Stimulated activated naive B cell treated with anti-CD40 and anti-IgM and Interleukin-4, amounts not matched to agents 10 μg/mL and 1 μg/mL and 100 μg/mL, for 72 hours (primary cell): ENCODE measurements at regions not wholly inside any gene's neighbourhood (a gene's known extent, or its start where the extent isn't known, plus 50 kb on each side); places are given as distances from the start of the nearest gene placed in this dataset.

ENCODE experiments used
- ATAC-seq, 2 donors: fragments of 150-1000 bp; cut with Tn5 transposase; replicated peaks; 2 replicates each; pipeline ENCODE4 v1.10.0; 2021; ENCODE audit warnings: moderate library complexity in 1 of 2
- DNase-seq: peaks from one replicate; pipeline ENCODE4 v3.0.0; 2021
- H3K27ac Mint-ChIP-seq: one replicate; pipeline ENCODE4 v1.8.0; 2022; ENCODE audit warnings: mild to moderate bottlenecking, mixed read lengths
- H3K27me3 Mint-ChIP-seq, 2 donors: one replicate each; pipeline ENCODE4 v1.8.0; 2022; ENCODE audit warnings: mixed read lengths in 2 of 2
- H3K36me3 Mint-ChIP-seq, 2 donors: one replicate each; pipeline ENCODE4 v1.8.0; 2022; ENCODE audit warnings: mixed read lengths in 2 of 2, mild to moderate bottlenecking in 1 of 2
- H3K4me1 Mint-ChIP-seq, 2 donors: one replicate each; pipeline ENCODE4 v1.8.0; 2022; ENCODE audit warnings: mixed read lengths in 2 of 2, mild to moderate bottlenecking in 1 of 2
- H3K4me3 Mint-ChIP-seq, 2 donors: one replicate each; pipeline ENCODE4 v1.8.0; 2022; ENCODE audit warnings: mild to moderate bottlenecking in 2 of 2, mixed read lengths in 2 of 2, moderate library complexity in 1 of 2
- H3K9me3 Mint-ChIP-seq, 2 donors: one replicate each; pipeline ENCODE4 v1.8.0; 2022; ENCODE audit warnings: mixed read lengths in 2 of 2, mild to moderate bottlenecking in 1 of 2

GRCh38 chr19:29415507-29415906, 110.3 kb upstream of the VSTM2B start:
- H3K4me1 Mint-ChIP-seq = no peaks in the 10 kb centered on the region
- DNase-seq (no peak), ATAC-seq (no peak)
- peaks cover 2 to 4% of the 10 kb centered on the region in 2 donors for H3K9me3 Mint-ChIP-seq
- no peaks in the 10 kb centered on the region for H3K36me3 Mint-ChIP-seq
- H3K27me3 Mint-ChIP-seq = peaks cover 0 to 5% of the 10 kb centered on the region in 2 donors
- no peak overlapping the region for H3K4me3 Mint-ChIP-seq
- H3K27ac Mint-ChIP-seq = no peak overlapping the region

DNA sequence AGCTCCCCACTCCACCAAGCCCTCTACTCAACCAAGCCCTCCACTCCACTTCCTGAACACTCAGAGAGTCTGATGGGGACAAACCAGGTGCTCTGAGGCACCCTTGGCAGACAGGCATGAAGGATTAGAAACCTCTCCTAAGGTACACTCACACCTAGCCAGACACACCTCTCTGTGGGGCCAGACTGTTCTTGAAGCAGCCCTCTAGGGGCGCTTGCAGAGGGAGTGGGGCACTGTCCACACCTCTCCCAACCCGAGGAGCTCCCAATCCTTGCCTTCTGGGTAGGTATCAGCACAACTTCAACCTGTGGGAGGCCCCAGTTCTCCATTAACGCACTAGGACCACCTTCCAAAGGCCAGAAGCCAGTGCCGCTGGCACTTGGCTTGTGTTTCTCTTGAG, 108.7 kb upstream of the VSTM2B start:
- no peak overlapping the region for H3K27ac Mint-ChIP-seq
- H3K9me3 Mint-ChIP-seq = peaks cover 2 to 4% of the 10 kb centered on the region in 2 donors
- no peaks in the 10 kb centered on the region for H3K4me1 Mint-ChIP-seq
- no peak overlapping the region for H3K4me3 Mint-ChIP-seq
- no peak for DNase-seq
- no peaks in the 10 kb centered on the region for H3K36me3 Mint-ChIP-seq
- H3K27me3 Mint-ChIP-seq = no peaks in the 10 kb centered on the region
- ATAC-seq = no peak

DNA sequence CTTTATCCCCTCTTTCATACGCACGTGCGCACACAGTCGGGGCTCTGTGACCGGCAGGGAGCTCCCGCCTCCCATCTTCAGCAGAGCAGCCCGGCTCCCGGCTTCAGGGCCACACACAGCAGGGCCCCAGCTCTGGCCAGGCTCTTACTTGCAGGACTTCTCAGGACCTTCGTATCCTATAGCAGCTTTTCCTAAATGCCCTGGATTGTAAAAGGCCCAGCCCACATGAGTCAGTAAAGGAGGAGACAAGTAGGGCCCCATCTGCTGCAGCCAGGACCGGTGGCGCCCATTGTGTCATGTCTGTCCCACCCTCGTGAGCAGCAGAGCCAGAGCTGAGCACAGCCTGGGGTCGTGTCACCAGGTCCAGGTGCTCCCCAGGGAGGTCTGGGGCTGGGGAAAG, 107.6 kb upstream of the VSTM2B start:
- H3K4me1 Mint-ChIP-seq = no peaks in the 10 kb centered on the region
- DNase-seq (no peak), ATAC-seq (no peak)
- H3K4me3 Mint-ChIP-seq = no peak overlapping the region
- peaks cover 2 to 6% of the 10 kb centered on the region in 2 donors for H3K9me3 Mint-ChIP-seq
- no peaks in the 10 kb centered on the region for H3K27me3 Mint-ChIP-seq
- no peak overlapping the region for H3K27ac Mint-ChIP-seq
- no peaks in the 10 kb centered on the region for H3K36me3 Mint-ChIP-seq

- no peak for DNase-seq
- H3K4me1 Mint-ChIP-seq = no peaks in the 10 kb centered on the region
- H3K27me3 Mint-ChIP-seq = no peaks in the 10 kb centered on the region
- peaks cover 12 to 16% of the 10 kb centered on the region in 2 donors for H3K9me3 Mint-ChIP-seq
- no peak for ATAC-seq
- H3K36me3 Mint-ChIP-seq = no peaks in the 10 kb centered on the region
- H3K27ac Mint-ChIP-seq = no peak overlapping the region
- no peak overlapping the region for H3K4me3 Mint-ChIP-seq
Measured at GRCh38 chr19:29420065-29420464, 105.7 kb upstream of the VSTM2B start.

- no peak for DNase-seq
- H3K4me1 Mint-ChIP-seq = no peaks in the 10 kb centered on the region
- no peaks in the 10 kb centered on the region for H3K36me3 Mint-ChIP-seq
- no peaks in the 10 kb centered on the region for H3K27me3 Mint-ChIP-seq
- H3K9me3 Mint-ChIP-seq = peaks cover 12 to 16% of the 10 kb centered on the region in 2 donors
- H3K27ac Mint-ChIP-seq = no peak overlapping the region
- ATAC-seq = no peak
- no peak overlapping the region for H3K4me3 Mint-ChIP-seq
Measured at GRCh38 chr19:29420482-29421195, 105.2 kb upstream of the VSTM2B start.

- Mint-ChIP-seq H3K4me3 (no peak overlapping the region), H3K27me3 (no peaks in the 10 kb centered on the region), H3K36me3 (no peaks in the 10 kb centered on the region), H3K27ac (no peak overlapping the region), H3K4me1 (no peaks in the 10 kb centered on the region), H3K9me3 (peaks cover 12 to 16% of the 10 kb centered on the region in 2 donors)
- ATAC-seq (no peak), DNase-seq (no peak)
Measured at GRCh38 chr19:29421196-29421545, 104.6 kb upstream of the VSTM2B start.

DNA sequence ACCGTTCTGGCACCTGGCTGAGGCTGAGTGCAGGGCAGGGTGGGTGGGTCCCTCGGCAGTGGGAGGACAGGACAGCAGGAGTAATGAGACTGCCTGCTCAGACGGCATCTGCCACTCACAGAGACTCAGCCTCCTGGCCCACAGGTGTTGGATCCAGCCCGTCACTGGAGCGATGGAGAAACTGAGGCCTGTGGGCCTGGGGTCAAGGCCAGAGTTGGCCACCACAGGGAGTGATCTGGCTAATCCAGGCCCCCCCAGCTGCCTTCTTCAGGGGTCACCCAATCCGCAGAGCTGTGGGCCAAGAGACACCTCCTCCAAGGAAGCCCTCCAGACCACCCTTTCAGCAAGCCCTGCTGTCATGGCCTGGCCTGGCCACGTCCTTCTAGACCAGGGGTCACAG, 103.7 kb upstream of the VSTM2B start:
- H3K4me3 Mint-ChIP-seq = no peak overlapping the region
- H3K36me3 Mint-ChIP-seq = no peaks in the 10 kb centered on the region
- H3K27me3 Mint-ChIP-seq = no peaks in the 10 kb centered on the region
- peaks cover 14 to 16% of the 10 kb centered on the region in 2 donors for H3K9me3 Mint-ChIP-seq
- no peak overlapping the region for H3K27ac Mint-ChIP-seq
- no peaks in the 10 kb centered on the region for H3K4me1 Mint-ChIP-seq
- DNase-seq (no peak), ATAC-seq (no peak)

DNA sequence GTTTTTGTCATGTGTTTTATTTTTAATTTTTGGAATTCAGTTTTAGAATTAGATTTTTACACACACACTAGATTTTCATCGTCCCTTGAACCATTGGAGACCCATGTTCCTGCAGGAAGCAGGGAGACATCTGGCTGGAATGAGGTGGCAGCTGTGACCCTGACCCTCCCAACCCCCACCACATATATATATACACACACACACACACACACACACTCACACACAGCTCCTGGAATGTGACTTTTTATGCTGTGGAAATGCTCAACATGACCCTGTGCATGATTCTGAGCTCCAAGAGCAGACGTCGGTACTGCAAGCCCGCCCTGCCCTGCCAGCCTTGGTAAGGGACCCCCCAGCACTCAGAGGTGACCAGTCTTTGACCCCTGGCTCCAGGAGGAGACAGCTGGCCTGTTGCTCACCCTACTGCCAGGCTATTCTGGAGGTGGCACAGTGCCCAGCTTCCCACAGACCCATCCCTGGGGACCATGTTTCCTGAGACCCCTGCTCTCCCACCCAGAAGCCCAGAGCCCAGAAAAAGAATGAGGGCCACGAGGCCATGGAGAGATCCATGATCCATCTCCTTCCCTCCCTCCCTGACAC, 103.2 kb upstream of the VSTM2B start:
- H3K27me3 Mint-ChIP-seq = no peaks in the 10 kb centered on the region
- DNase-seq (no peak), ATAC-seq (no peak)
- peaks cover 16 to 18% of the 10 kb centered on the region in 2 donors for H3K9me3 Mint-ChIP-seq
- no peak overlapping the region for H3K4me3 Mint-ChIP-seq
- no peaks in the 10 kb centered on the region for H3K4me1 Mint-ChIP-seq
- no peaks in the 10 kb centered on the region for H3K36me3 Mint-ChIP-seq
- H3K27ac Mint-ChIP-seq = no peak overlapping the region

DNA sequence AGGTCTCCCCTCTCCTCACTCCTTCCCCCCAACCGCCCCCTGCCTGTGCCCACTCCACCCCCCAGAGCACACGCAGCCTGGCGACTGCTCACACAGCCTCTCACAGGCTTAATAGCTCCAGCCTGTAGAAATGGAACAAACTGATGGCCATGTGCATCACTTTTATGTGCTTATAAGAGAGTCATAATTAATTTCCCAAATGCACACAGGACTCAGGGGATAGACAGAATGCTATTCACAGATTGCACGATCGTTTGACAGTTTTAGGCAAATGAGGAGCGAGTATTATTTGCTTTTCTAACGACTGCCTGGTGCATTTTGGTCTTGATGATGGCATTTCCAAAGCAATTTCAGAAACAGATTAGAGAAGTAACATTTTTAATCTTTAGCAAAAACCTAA, 97.7 kb upstream of the VSTM2B start:
- Mint-ChIP-seq H3K36me3 (no peaks in the 10 kb centered on the region), H3K27me3 (no peaks in the 10 kb centered on the region), H3K27ac (no peak overlapping the region), H3K4me3 (no peak overlapping the region), H3K9me3 (peaks cover 14 to 17% of the 10 kb centered on the region in 2 donors), H3K4me1 (no peaks in the 10 kb centered on the region)
- DNase-seq = no peak
- ATAC-seq = no peak

DNA sequence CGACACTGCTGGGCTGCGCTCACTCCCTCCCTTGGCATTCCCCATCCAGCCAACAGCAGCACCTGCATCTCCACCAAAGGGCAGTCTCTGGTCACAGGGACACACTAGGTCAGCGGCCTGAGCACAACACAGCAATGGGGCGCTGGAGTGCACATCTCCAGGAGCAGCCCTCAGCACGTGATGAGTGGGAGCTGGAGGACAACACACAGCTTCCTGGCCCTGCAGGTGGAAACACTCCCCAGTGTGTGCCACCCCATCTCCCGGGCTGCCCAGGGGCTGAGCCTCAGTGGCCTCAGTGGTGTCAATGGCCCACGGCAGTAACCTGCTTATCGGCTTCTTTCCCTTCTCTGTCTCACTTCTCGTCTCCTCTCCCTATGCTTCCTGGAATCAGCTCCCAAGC, 96.8 kb upstream of the VSTM2B start:
- no peak overlapping the region for H3K4me3 Mint-ChIP-seq
- H3K4me1 Mint-ChIP-seq = no peaks in the 10 kb centered on the region
- H3K27me3 Mint-ChIP-seq = peaks cover under 1 to 6% of the 10 kb centered on the region in 2 donors
- no peaks in the 10 kb centered on the region for H3K36me3 Mint-ChIP-seq
- H3K9me3 Mint-ChIP-seq = peaks cover 4 to 10% of the 10 kb centered on the region in 2 donors
- ATAC-seq (no peak), DNase-seq (no peak)
- H3K27ac Mint-ChIP-seq = no peak overlapping the region

- ATAC-seq = no peak
- no peaks in the 10 kb centered on the region for H3K4me1 Mint-ChIP-seq
- DNase-seq = no peak
- no peaks in the 10 kb centered on the region for H3K36me3 Mint-ChIP-seq
- H3K27ac Mint-ChIP-seq = no peak overlapping the region
- H3K27me3 Mint-ChIP-seq = peaks cover 3 to 10% of the 10 kb centered on the region in 2 donors
- H3K9me3 Mint-ChIP-seq = peaks cover 3 to 6% of the 10 kb centered on the region in 2 donors
- no peak overlapping the region for H3K4me3 Mint-ChIP-seq
Measured at GRCh38 chr19:29429581-29429980, 96.2 kb upstream of the VSTM2B start.

GRCh38 chr19:29431332-29431731, 94.5 kb upstream of the VSTM2B start:
- ATAC-seq (no peak), DNase-seq (no peak)
- Mint-ChIP-seq H3K27ac (no peak overlapping the region), H3K36me3 (no peaks in the 10 kb centered on the region), H3K4me3 (no peak overlapping the region), H3K4me1 (no peaks in the 10 kb centered on the region), H3K9me3 (peaks cover 3 to 6% of the 10 kb centered on the region in 2 donors), H3K27me3 (peaks cover 3 to 10% of the 10 kb centered on the region in 2 donors)

- H3K9me3 Mint-ChIP-seq = peaks cover 3 to 6% of the 10 kb centered on the region in 2 donors
- no peak overlapping the region for H3K27ac Mint-ChIP-seq
- no peak for DNase-seq
- no peaks in the 10 kb centered on the region for H3K4me1 Mint-ChIP-seq
- no peak for ATAC-seq
- no peaks in the 10 kb centered on the region for H3K36me3 Mint-ChIP-seq
- peaks cover 3 to 10% of the 10 kb centered on the region in 2 donors for H3K27me3 Mint-ChIP-seq
- H3K4me3 Mint-ChIP-seq = no peak overlapping the region
Measured at GRCh38 chr19:29432677-29433076, 93.1 kb upstream of the VSTM2B start.

GRCh38 chr19:29436591-29437103, 89.1 kb upstream of the VSTM2B start:
- peaks cover 3 to 10% of the 10 kb centered on the region in 2 donors for H3K27me3 Mint-ChIP-seq
- H3K27ac Mint-ChIP-seq = no peak overlapping the region

DNA sequence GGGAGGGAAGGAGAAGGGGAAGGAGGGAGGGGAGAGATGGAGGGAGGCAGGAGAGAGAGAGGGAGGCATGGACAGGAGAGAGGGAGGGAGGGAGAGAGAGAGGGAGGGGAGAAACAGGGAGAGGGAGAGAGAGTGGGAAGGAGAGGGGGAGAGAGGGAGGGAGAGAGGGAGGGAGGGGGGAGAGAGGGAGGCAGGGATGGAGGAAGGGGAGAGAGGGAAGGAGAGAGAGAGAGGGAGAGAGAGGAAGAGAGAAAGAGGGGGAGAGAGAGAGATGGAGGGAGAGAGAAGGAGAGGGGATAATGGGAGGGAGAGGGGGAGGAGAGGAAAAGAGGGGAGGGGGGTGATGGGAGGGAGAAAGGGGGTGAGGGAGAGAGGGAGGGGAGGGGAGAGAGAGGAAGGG, 86.8 kb upstream of the VSTM2B start:
- H3K27ac Mint-ChIP-seq = no peak overlapping the region
- no peak for ATAC-seq
- H3K36me3 Mint-ChIP-seq = no peaks in the 10 kb centered on the region
- no peak overlapping the region for H3K4me3 Mint-ChIP-seq
- peaks cover 3 to 4% of the 10 kb centered on the region in 2 donors for H3K27me3 Mint-ChIP-seq
- H3K4me1 Mint-ChIP-seq = no peaks in the 10 kb centered on the region
- H3K9me3 Mint-ChIP-seq = peaks cover 7 to 18% of the 10 kb centered on the region in 2 donors
- no peak for DNase-seq

More at GRCh38 chr19:29436591-29437103, 89.1 kb upstream of the VSTM2B start:
- H3K4me3 Mint-ChIP-seq = no peak overlapping the region
- H3K36me3 Mint-ChIP-seq = no peaks in the 10 kb centered on the region
- DNase-seq (no peak), ATAC-seq (no peak)
- peaks cover 7 to 15% of the 10 kb centered on the region in 2 donors for H3K9me3 Mint-ChIP-seq
- no peaks in the 10 kb centered on the region for H3K4me1 Mint-ChIP-seq
